ENCODE measurements at regions not wholly inside any gene's neighbourhood (a gene's known extent, or its start where the extent isn't known, plus 50 kb on each side); places are given as distances from the start of the nearest gene placed in this dataset.

- Histone ChIP-seq H3K4me3 (no peak overlapping the region), H3K27ac (no peak overlapping the region), H3K27me3 (no peaks in the 10 kb centered on the region), H3K4me1 (replicated peaks in 1 of 2) (no peaks in the 10 kb centered on the region), H3K9me3 (replicated peaks in 1 of 3) (no peaks in the 10 kb centered on the region), H3K36me3 (replicated peaks in 1 of 2) (no peaks in the 10 kb centered on the region)
- 76 to 90% (median 88%) methylated on average over 4 of the region's 4 CpGs for WGBS, 4 donors
- no peak for DNase-seq
- intact Hi-C loops (cut with DNase I): no loop called here
- no peak for TF ChIP-seq CTCF (IDR thresholded peaks at IDR 0.05)
- no peak for TF ChIP-seq POLR2A (IDR thresholded peaks at IDR 0.05)
These were observed 376.8 kb downstream of the ICE1 start for GRCh38 chr5:5799229-5799628.

GRCh38 chr5:5798462-5798861, 376.0 kb downstream of the ICE1 start:
- H3K27ac ChIP-seq: no peak overlapping the region
- H3K4me1 ChIP-seq (replicated peaks in 1 of 2): no peaks in the 10 kb centered on the region
- H3K27me3 ChIP-seq: no peaks in the 10 kb centered on the region
- H3K4me3 ChIP-seq: no peak overlapping the region
- WGBS, 4 donors: 55 to 62% (median 60%) methylated on average over 4 of the region's 4 CpGs
- H3K36me3 ChIP-seq (replicated peaks in 1 of 2): no peaks in the 10 kb centered on the region
- TF ChIP-seq POLR2A (IDR thresholded peaks at IDR 0.05): no peak
- no peak for TF ChIP-seq CTCF (IDR thresholded peaks at IDR 0.05)
- DNase-seq: no peak
- intact Hi-C loops (cut with DNase I): no loop called here
- H3K9me3 ChIP-seq (replicated peaks in 1 of 3): no peaks in the 10 kb centered on the region

GRCh38 chr5:5798041-5798440, 375.6 kb downstream of the ICE1 start:
- intact Hi-C loops (cut with DNase I): no loop called here
- no peak for TF ChIP-seq CTCF (IDR thresholded peaks at IDR 0.05)
- no peak for TF ChIP-seq POLR2A (IDR thresholded peaks at IDR 0.05)
- no peak overlapping the region for H3K27ac ChIP-seq
- H3K36me3 ChIP-seq (replicated peaks in 1 of 2): no peaks in the 10 kb centered on the region
- DNase-seq: no peak
- H3K9me3 ChIP-seq (replicated peaks in 1 of 3): no peaks in the 10 kb centered on the region
- H3K4me3 ChIP-seq: no peak overlapping the region
- H3K27me3 ChIP-seq: no peaks in the 10 kb centered on the region
- 90 to 97% (median 95%) methylated on average over 5 of the region's 5 CpGs for WGBS, 4 donors
- H3K4me1 ChIP-seq (replicated peaks in 1 of 2): no peaks in the 10 kb centered on the region

GRCh38 chr5:5795074-5795771, 372.7 kb downstream of the ICE1 start:
- Histone ChIP-seq H3K4me3 (no peak overlapping the region), H3K36me3 (replicated peaks in 1 of 2) (no peaks in the 10 kb centered on the region), H3K9me3 (replicated peaks in 1 of 3) (no peaks in the 10 kb centered on the region), H3K27me3 (no peaks in the 10 kb centered on the region), H3K27ac (no peak overlapping the region), H3K4me1 (replicated peaks in 1 of 2) (no peaks in the 10 kb centered on the region)
- TF ChIP-seq POLR2A (IDR thresholded peaks at IDR 0.05) (no peak), CTCF (IDR thresholded peaks at IDR 0.05) (no peak)
- intact Hi-C loops (cut with DNase I): no loop called here
- peak; percentile 18 to 90 (median 70) for DNase-seq
- WGBS, 4 donors: 70 to 75% (median 73%) methylated on average over 14 of the region's 14 CpGs

Measured in adrenal gland (tissue), 9 donors.